ENCODE measurements at regions not wholly inside any gene's neighbourhood (a gene's known extent, or its start where the extent isn't known, plus 50 kb on each side); places are given as distances from the start of the nearest gene placed in this dataset.

DNA sequence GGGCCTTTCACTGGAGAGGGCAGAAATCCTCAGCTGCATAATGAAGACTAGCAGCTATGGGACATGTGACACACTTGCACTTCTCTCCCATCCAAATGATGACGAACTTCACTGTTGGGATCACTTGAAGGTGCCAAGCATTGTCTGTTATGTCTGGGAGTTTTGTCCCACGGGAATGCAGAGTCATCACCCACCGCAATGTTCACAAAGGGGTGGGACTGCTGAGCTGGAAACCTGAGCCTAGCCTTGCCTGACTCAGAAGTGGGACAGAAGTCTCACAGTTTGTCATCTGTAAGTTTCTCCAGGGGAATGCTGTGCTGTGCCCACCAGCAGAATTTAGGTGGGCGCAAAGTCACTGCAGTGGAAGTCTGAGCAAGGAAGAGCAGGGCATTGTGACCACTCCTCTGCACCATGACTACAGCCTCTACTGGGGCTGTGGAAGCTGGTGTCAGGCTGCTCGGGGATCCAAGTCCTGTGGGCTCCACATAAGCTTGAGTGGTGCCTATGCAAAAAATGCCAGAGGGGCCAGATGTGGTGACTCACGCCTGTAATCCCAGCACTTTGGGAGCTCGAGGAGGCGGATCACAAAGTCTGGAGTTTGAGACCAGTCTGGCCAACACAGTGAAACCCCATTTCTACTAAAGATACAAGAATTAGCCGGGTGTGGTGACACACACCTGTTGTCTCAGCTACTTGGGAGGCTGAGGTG is 472.0 kb upstream of the CNTNAP2 start:
- no peak for DNase-seq

DNA sequence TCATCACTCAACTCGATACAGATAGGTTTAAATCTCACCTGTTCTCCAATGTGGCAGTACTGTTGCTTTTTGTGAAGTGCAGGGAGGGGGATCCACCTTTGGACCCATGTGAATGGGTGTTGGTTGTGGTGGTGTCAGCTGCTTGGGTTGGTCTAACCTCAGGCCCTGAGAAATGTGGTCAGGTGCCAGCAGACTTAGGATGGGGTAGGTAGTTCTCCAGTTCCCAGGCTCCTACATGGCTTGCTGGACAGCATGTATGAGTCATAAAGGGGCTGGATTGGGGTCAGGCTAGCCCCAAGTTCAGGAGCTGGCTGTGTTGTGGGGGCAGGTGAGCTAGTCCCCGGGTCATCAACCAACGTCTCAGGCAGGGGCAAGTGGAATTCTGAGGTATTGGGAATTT is 472.6 kb upstream of the CNTNAP2 start:
- no peak for DNase-seq

DNA sequence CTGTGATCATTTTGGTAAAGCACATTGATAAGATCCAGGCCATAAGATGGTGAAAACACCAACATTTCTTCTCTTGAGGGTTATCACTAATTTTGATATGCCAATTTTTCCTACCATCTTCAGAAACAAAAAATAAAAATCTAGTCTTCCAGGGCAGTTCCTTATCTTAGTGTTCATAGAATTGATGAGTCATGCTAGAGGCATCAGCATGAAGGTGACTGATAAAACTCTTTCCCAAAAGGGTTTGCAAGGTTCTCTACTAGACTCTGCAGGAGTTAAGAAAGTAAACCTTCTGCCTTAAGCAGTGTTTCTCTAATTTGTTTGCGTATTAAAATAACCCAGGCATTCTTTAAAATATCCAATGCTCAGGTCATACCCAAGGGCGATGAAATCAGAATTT is 483.1 kb upstream of the CNTNAP2 start:
- no peak for DNase-seq

DNA sequence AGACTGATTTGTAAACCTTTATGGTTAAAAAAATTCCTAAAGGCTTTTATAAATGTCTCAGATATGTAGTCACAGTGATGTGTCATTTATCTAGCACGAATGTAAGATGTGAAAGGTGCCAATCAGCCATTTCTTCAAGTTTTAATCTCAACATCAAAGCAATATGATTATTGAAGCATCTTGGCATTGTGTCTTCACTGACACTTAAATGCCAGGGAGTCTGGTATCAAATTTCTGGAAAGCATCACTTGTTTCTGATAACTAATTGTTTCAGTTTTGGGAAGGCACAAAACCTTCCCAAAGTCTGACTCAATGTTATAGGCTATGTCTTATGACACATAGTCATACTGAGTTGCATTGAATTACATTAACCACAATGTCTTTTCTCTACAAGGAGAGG is 492.0 kb upstream of the CNTNAP2 start:
- DNase-seq, result no peak

DNA sequence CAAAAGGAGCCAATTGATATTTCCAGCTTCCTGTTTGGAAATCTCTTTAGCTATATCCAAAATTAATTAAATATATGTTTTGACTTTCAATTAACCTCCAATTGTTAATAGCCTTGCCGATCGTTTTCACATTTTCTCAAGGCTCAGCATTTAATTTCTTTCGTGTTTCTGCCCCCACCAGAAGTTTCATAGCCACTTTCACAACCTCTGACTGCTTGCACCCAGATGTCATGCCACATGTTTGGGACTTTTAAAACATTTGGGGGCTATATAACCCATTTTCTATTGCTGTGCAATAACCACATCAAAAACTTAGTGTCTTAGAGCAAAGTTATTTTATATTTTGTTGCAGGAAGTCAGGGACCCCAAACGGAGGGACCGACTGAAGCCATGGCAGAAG is 510.6 kb upstream of the CNTNAP2 start:
- DNase-seq, result no peak

GRCh38 chr7:145599376-145599775 is 517.2 kb upstream of the CNTNAP2 start:
- no peak for DNase-seq

DNA sequence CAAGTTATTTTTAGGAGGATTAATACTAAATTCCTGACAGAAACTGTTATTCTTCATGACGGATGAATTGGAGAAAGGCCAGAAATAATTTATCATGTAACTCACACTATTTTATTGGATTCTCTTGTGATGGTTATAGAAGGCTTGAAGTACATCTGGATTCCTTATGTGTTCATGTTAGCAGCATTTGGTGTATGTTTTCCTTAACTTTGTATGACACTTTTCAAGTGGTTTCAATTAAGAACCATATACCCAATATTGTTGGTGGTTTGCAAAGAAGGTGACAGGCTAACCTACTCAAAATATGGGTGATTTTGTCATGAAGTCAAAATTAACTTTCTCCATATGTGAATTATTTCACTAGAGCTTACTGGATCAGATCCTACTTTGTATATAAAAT is 532.2 kb upstream of the CNTNAP2 start:
- DNase-seq, result no peak

DNA sequence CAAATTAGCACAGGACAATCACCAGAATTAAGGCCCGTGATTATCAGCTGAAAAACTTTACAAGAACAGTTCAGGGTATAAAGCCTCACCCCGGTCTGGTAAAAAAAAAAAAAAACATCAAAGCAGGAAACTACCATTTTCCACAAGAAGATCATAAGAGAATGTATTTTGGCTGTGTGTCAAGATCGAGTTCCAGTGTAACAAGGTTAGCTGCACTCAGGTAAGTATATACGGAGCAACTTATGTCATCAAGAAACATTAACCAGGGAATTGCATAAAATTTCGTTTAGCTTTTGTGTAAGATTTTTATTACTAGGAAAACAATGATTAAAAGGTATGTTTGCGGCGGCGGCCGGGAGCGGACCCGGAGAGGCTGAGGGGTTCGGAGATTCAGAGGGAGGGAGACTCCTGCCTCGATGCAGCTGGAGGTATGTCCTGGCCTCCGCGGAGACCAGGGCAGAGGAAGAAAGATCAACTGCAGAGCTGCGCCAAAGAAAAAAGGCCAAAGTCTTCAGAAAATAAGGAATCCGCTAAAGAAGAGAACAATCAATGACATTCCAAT is 533.8 kb upstream of the CNTNAP2 start:
- DNase-seq, result no peak

DNA sequence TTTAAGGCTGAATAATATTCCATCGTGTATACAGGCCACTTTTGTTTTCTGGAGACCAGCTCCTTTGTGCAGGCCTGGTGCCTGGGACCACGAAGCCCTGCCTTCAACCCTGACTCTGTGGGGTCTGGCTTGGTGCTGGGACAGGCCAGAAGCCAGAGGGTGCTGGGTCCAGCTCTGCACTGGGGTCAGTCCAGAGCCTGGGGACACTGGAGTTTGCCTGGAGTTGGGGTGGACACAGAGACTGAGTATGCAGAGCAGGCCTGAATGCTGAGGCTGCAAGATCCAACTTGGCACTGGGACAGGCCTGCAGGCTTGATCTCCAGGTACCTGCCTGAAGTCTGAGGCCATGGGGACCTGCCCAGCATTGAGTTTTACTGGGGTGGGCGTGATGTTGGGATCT is 558.8 kb upstream of the CNTNAP2 start:
- no peak for DNase-seq

DNA sequence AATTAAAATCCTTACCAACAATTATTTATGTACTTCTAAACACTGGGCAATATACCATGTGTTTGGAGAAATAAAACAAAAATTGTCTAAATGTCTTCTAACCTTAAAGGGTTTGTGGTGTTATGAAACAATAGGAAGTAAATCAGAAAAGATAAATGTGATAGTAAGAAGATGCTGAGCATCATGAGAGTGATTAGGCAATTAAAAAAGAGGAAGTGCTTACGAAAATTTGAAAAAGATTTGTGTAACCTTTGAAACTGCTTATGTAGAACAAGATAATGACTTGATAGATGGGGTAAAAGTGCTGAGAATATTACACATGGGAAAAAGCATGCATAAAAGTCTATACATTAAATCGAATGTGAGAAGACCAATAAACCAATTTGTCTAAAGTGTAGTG is 573.4 kb upstream of the CNTNAP2 start:
- DNase-seq, result no peak

- DNase-seq, result no peak
Observed at GRCh38 chr7:145539910-145540309, 576.7 kb upstream of the CNTNAP2 start.

DNA sequence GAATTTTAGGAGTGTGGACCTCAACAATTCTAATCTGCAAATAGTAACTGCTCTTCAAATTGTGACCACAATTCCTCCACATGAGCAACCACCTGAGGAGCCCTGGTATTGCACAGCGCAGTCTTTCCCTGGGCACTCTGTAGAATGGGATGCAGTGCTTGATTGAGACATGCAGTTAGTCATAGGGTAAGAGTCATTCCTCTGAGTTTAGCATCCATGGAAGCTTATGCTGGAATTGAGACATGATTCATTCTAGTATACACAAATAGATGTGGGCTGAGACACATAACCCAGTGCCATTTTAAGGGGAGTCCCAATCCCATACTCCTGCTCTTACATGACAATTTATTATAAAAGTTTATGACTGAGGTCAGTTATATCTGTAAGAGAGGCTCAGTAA is 582.3 kb upstream of the CNTNAP2 start:
- DNase-seq, result no peak

- no peak for DNase-seq
Observed at GRCh38 chr7:145520284-145520683, 596.3 kb upstream of the CNTNAP2 start.

GRCh38 chr7:145511004-145511403 is 605.6 kb upstream of the CNTNAP2 start:
- DNase-seq, result no peak

GRCh38 chr7:145497911-145498525 is 618.6 kb upstream of the CNTNAP2 start:
- no peak for DNase-seq

- DNase-seq, result no peak
Observed at GRCh38 chr7:145490356-145490755, 626.2 kb upstream of the CNTNAP2 start.

DNA sequence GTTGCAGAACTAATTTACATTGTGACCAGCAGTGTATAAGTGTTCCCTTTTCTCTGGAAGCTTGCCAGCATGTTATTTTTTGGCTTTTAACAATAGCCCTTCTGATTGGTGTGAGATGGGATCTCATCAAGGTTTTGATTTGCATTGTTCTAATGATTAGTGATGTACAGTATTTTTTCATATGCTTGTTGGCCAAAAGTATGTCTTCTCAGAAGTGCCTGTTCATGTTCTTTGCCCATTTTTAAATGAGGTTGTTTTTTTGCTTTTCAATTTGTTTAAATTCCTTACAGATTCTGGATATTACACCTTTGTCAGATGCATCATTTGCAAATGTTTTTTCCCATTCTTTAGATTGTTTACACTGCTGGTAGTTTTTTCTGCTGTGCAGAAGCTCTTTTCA is 627.0 kb upstream of the CNTNAP2 start:
- no peak for DNase-seq

GRCh38 chr7:145488816-145489215 is 627.8 kb upstream of the CNTNAP2 start:
- no peak for DNase-seq

GRCh38 chr7:145481985-145482384 is 634.6 kb upstream of the CNTNAP2 start:
- no peak for DNase-seq

- DNase-seq, result no peak
Observed at GRCh38 chr7:145478541-145478940, 638.1 kb upstream of the CNTNAP2 start.

- DNase-seq, result no peak
Observed at GRCh38 chr7:145474009-145474686, 638.3 kb upstream of the TPK1 start.

- DNase-seq, result no peak
Observed at GRCh38 chr7:145471883-145472282, 636.0 kb upstream of the TPK1 start.

GRCh38 chr7:145464287-145464686 is 628.4 kb upstream of the TPK1 start:
- no peak for DNase-seq

DNA sequence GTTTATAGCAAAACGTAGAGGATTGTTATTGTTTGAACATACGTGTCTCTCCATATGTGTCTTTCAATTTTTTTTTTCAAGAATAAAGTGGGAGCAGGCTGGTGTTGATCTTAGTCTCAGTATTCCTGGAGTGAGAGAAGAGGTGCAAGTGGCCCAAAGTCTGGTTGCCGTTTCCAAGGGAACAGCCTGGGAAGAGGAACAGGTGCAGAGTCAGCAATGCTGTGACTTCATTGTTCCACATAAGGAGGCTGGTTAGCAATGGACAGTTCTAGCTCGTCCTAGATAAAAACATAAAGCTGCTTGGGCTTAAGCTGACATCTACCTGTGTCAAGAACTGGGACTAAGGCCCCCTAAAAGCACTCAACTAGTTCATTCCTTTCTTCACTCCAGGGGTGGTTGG is 626.6 kb upstream of the TPK1 start:
- no peak for DNase-seq
